AG09309 (cell line): ENCODE measurements at regions not wholly inside any gene's neighbourhood (a gene's known extent, or its start where the extent isn't known, plus 50 kb on each side); places are given as distances from the start of the nearest gene placed in this dataset.

Experiments used
- DNase-seq: peaks from one replicate; pipeline ENCODE4 v3.0.0-alpha.2; 2010; ENCODE audit warnings: low read depth
- H3K4me3 ChIP-seq: 2 replicates; pipeline ENCODE4 v1.5.1; 2011; ENCODE audit warnings: mild to moderate bottlenecking, low read depth, low read length, moderate library complexity; ENCODE audit not compliant: control insufficient read depth
- TF ChIP-seq, protein P1 (sequence below): IDR thresholded peaks from 2 replicates; pipeline ENCODE4 v1.5.1; 2011; ENCODE audit warnings: mild to moderate bottlenecking, low read depth, low read length, inconsistent platforms; ENCODE audit not compliant: insufficient read depth, control insufficient read depth; ENCODE audit errors: missing control alignments

DNA sequence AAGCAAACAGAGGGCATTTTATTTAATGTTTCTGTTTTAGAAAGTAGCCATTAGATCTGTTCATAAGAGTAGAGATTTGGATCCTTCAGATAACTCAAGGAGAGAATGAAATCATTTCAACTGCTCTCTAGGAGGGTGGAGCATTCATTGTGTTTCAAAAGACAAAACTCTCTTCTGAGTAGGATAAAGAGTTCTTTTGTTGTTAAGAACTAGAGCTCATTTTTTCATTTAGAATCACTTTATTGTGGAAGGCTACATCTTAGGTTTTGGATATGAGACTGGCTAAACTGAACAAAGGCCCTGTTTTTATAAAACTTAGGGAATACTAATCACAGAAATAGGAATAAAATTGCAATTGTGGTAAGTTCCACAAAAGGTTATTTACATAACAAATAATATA is 193.9 kb upstream of the PCDH10 start:
- no peak for DNase-seq
- H3K4me3 ChIP-seq, result no peak overlapping the region
- TF ChIP-seq, protein P1, sequence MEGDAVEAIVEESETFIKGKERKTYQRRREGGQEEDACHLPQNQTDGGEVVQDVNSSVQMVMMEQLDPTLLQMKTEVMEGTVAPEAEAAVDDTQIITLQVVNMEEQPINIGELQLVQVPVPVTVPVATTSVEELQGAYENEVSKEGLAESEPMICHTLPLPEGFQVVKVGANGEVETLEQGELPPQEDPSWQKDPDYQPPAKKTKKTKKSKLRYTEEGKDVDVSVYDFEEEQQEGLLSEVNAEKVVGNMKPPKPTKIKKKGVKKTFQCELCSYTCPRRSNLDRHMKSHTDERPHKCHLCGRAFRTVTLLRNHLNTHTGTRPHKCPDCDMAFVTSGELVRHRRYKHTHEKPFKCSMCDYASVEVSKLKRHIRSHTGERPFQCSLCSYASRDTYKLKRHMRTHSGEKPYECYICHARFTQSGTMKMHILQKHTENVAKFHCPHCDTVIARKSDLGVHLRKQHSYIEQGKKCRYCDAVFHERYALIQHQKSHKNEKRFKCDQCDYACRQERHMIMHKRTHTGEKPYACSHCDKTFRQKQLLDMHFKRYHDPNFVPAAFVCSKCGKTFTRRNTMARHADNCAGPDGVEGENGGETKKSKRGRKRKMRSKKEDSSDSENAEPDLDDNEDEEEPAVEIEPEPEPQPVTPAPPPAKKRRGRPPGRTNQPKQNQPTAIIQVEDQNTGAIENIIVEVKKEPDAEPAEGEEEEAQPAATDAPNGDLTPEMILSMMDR, result no peak

DNA sequence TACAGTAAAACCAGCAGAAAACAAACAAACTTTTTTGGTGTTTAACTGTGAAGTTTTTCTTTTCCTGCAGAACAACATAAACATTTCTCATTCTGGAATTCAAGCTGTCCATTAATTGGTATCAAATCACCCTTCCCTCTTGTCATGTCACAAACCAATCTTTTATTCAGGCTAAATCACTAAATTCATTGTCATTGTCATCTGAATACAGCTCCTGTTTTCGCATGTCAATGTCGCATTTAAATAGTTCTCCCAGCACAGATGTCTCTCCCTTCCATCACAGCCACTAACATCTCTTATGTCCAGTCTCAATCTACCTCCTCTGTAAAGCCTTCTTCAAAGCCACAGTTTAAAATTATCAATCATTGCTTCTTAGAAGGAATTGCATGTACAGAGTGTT is 192.1 kb upstream of the PCDH10 start:
- TF ChIP-seq, protein P1, result no peak
- H3K4me3 ChIP-seq, result no peak overlapping the region
- DNase-seq, result no peak

DNA sequence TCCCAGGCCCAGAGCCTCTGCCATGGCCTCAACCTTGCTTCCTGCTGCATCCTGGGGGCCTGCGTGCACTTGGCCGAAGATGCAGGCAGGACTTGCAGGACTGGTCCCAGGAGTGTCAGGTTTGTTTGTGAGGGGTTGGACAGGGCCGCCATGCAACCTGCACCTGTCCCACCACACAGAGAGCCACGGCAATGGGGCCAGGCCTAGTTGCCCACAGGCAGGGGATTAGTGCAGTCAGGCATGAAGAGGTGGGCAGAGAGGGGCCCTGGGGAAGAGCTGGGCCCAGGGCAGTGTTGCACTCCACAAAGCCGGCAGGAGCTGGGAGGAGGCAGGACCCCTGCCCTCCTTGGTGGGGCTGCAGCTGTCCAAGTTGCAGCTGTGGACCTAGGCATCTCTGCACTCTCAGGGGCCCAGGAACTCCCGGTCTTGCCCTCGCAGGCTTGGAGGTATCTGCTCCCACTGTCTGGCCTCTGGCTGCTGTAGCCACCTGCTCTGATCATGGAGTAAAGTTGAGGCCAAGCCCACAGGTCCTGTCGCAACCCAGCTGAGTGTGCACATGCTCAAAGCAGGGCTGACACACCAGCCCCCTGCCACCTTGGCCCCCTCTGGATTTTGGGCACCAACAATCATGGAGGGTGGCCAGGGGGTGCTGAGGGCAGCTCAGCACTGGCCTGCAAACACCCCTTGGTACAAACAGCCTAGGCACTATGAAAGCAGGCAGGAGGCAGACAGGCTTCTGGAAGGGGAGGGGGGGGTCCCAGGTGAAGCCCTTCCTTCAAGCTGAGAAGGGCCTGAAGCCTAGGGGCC is 190.4 kb upstream of the PCDH10 start:
- no peak overlapping the region for H3K4me3 ChIP-seq
- no peak for DNase-seq
- TF ChIP-seq, protein P1, result no peak

DNA sequence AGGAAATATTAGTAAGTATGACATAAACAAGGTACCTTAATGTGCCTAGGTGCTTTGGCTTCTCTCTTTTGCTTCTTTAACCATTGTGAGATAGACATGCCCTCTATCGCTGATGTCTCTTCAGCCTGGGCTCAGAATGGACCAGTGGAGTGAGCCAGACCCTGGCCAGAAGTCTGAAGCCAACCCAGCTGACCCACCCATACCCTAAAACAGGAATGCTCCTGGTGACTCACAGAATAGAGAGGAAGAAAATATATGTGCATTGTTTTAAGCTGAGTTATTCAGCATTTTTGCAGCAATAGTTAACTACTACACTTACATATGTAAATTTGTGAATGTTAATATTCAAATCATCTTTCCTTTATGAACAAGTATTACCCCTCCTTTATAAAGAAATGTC is 167.5 kb upstream of the PCDH10 start:
- DNase-seq, result no peak
- TF ChIP-seq, protein P1, result no peak

DNA sequence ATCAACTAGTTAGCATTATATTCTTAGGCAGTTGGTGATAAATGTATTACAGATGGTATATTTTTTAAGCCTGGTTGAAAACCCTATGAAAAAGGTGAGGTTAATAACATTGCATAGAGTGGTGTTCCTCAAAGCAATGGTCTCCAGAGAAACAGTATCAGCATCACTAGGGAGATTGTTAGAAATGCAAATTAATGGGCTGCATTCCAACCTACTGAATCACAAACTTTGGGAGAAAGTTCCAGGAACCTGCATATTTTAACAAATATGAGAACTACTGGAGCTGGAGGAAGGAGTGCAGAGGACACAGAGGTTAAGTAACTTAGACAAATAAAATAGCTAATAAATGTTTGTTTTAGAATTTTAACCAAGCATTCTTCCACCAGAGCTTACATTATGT is 166.9 kb upstream of the PCDH10 start:
- H3K4me3 ChIP-seq, result no peak overlapping the region
- TF ChIP-seq, protein P1, result no peak
- no peak for DNase-seq

More for the DNA sequence above, 167.5 kb upstream of the PCDH10 start:
- no peak overlapping the region for H3K4me3 ChIP-seq

GRCh38 chr4:132991111-132991510 is 158.0 kb upstream of the PCDH10 start:
- TF ChIP-seq, protein P1, result no peak
- no peak for DNase-seq
- H3K4me3 ChIP-seq, result no peak overlapping the region
